A673 (cell line): ENCODE measurements at regions not wholly inside any gene's neighbourhood (a gene's known extent, or its start where the extent isn't known, plus 50 kb on each side); places are given as distances from the start of the nearest gene placed in this dataset.

Source experiments
- BruUV-seq: library from RNA; stranded (reverse); fragments of 400-500 nt; replicated peaks from 2 replicates; lab custom pipeline; 2021; lab: Mats Ljungman, UMichigan
- CTCF ChIA-PET: fragments of 300-600 bp; sonication (Branson Sonifier 250); formaldehyde crosslinking; loops from one replicate; lab custom pipeline; 2022; ENCODE audit warnings: antibody characterized with exemption; lab: Charles Lee
- POLR2A ChIA-PET: fragments of 300-600 bp; sonication (Branson Sonifier 250); formaldehyde crosslinking; loops from one replicate; lab custom pipeline; 2022; ENCODE audit warnings: antibody characterized with exemption; ENCODE audit not compliant: low non-redundant PET; lab: Charles Lee
- DNase-seq: peaks from one replicate; pipeline ENCODE4 v3.0.0-alpha.2; 2015; ENCODE audit warnings: low spot score
- H3K27ac ChIP-seq: fragments of 200-600 bp; sonication (generic); 2 replicates; pipeline ENCODE4 v1.5.1; 2016; ENCODE audit warnings: mixed run types, low read depth, mild to moderate bottlenecking, mixed read lengths, antibody characterized with exemption, low read length; ENCODE audit not compliant: poor library complexity, severe bottlenecking
- H3K27me3 ChIP-seq: fragments of 200-600 bp; sonication (generic); replicated peaks from 2 replicates; pipeline ENCODE4 v1.6.1; 2017; ENCODE audit warnings: mixed run types, low read depth, mild to moderate bottlenecking, mixed read lengths, antibody characterized with exemption, low read length; ENCODE audit not compliant: insufficient read depth, poor library complexity
- H3K36me3 ChIP-seq: fragments of 200-600 bp; sonication (generic); 2 replicates; pipeline ENCODE4 v1.6.1; 2016; ENCODE audit warnings: mixed run types, mild to moderate bottlenecking, mixed read lengths, antibody characterized with exemption, low read length; ENCODE audit not compliant: insufficient read depth, poor library complexity, severe bottlenecking
- H3K4me1 ChIP-seq: fragments of 200-600 bp; sonication (generic); 2 replicates; pipeline ENCODE4 v1.6.1; 2017; ENCODE audit warnings: mixed run types, mild to moderate bottlenecking, mixed read lengths, antibody characterized with exemption, low read length; ENCODE audit not compliant: insufficient read depth, poor library complexity, severe bottlenecking
- H3K4me3 ChIP-seq: fragments of 200-600 bp; sonication (generic); 2 replicates; pipeline ENCODE4 v1.5.1; 2016; ENCODE audit warnings: low read depth, mixed run types, mild to moderate bottlenecking, mixed read lengths, low read length; ENCODE audit not compliant: poor library complexity, severe bottlenecking
- H3K9me3 ChIP-seq: fragments of 200-600 bp; sonication (generic); 2 replicates; pipeline ENCODE4 v1.6.1; 2016; ENCODE audit warnings: mixed run types, low read depth, mild to moderate bottlenecking, mixed read lengths, antibody characterized with exemption, low read length; ENCODE audit not compliant: poor library complexity, severe bottlenecking
- CTCF ChIP-seq: fragments of 300-800, 200-600 bp; sonication (generic); conservative IDR thresholded peaks from 2 replicates; pipeline ENCODE4 v1.5.1; 2017; ENCODE audit warnings: low read depth, mild to moderate bottlenecking, antibody characterized with exemption, low read length, moderate library complexity, mixed read lengths
- EZH2 ChIP-seq: fragments of 200-600 bp; sonication (generic); IDR thresholded peaks from 2 replicates; pipeline ENCODE4 v1.6.1; 2017; ENCODE audit warnings: borderline replicate concordance, low read depth, mild to moderate bottlenecking, mixed read lengths, antibody characterized with exemption, low read length; ENCODE audit not compliant: poor library complexity, severe bottlenecking
- intact Hi-C: fragments of 100-400 bp; cut with micrococcal nuclease; formaldehyde crosslinking; loops from one replicate; pipeline ENCODE4 v1.10.0; 2022; ENCODE audit not compliant: unreplicated experiment

GRCh38 chr2:21890041-21890440, 766.3 kb downstream of the TDRD15 start:
- POLR2A ChIA-PET = no interaction called here
- no TSS peak for BruUV-seq
- no peak for DNase-seq
- no peak overlapping the region for H3K4me3 ChIP-seq
- intact Hi-C loops = no loop called here
- no peak overlapping the region for H3K27ac ChIP-seq
- CTCF ChIA-PET = no interaction called here
- no peaks in the 10 kb centered on the region for H3K9me3 ChIP-seq
- no peaks in the 10 kb centered on the region for H3K36me3 ChIP-seq
- H3K27me3 ChIP-seq = peaks cover 21% of the 10 kb centered on the region
- no peak for TF ChIP-seq EZH2
- no peak for TF ChIP-seq CTCF
- no peaks in the 10 kb centered on the region for H3K4me1 ChIP-seq

GRCh38 chr2:21890716-21891115, 766.9 kb downstream of the TDRD15 start:
- no peaks in the 10 kb centered on the region for H3K4me1 ChIP-seq
- H3K9me3 ChIP-seq = no peaks in the 10 kb centered on the region
- H3K36me3 ChIP-seq = no peaks in the 10 kb centered on the region
- H3K4me3 ChIP-seq = no peak overlapping the region
- ChIA-PET POLR2A (interaction anchor here (0.7 kb wide), 1 partner anchor 91 kb away, joined by 4 read pairs; no protein-coding TSS in a partner anchor), CTCF (no interaction called here)
- BruUV-seq = no TSS peak
- no peak for DNase-seq
- intact Hi-C loops = no loop called here
- peaks cover 21% of the 10 kb centered on the region for H3K27me3 ChIP-seq
- no peak overlapping the region for H3K27ac ChIP-seq
- TF ChIP-seq EZH2 (no peak), CTCF (no peak)

- Histone ChIP-seq H3K9me3 (no peaks in the 10 kb centered on the region), H3K27ac (no peak overlapping the region), H3K27me3 (peaks cover 21% of the 10 kb centered on the region), H3K4me3 (no peak overlapping the region), H3K4me1 (no peaks in the 10 kb centered on the region), H3K36me3 (no peaks in the 10 kb centered on the region)
- intact Hi-C loops = no loop called here
- CTCF ChIA-PET = no interaction called here
- POLR2A ChIA-PET = interaction anchor here (0.7 kb wide), 1 partner anchor 90 kb away, joined by 4 read pairs; no protein-coding TSS in a partner anchor
- TF ChIP-seq CTCF = no peak
- no peak for TF ChIP-seq EZH2
- no TSS peak for BruUV-seq
- no peak for DNase-seq
Observed at GRCh38 chr2:21891191-21891590, 767.4 kb downstream of the TDRD15 start.
